ENCODE measurements at regions not wholly inside any gene's neighbourhood (a gene's known extent, or its start where the extent isn't known, plus 50 kb on each side); places are given as distances from the start of the nearest gene placed in this dataset.

DNA sequence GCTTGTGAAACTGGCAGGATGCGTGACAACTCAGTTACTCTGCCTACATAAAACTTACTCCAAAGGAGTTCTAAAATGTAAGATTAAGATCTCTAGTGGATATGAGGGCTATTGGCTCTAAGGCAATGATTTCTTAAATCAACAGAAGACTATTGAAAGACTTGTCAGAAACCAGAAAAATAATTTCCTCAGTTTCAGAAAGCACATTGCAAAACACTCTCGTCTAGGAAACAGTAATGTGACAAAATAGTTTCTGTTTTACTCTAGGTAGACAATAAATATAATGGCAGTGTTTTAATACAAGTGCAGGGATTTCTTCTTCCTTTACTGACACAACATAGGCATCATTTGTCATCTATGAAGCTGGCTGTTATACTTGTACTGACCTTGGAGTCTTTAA is 230.1 kb downstream of the KCTD12 start:
- TF ChIP-seq, protein P1, sequence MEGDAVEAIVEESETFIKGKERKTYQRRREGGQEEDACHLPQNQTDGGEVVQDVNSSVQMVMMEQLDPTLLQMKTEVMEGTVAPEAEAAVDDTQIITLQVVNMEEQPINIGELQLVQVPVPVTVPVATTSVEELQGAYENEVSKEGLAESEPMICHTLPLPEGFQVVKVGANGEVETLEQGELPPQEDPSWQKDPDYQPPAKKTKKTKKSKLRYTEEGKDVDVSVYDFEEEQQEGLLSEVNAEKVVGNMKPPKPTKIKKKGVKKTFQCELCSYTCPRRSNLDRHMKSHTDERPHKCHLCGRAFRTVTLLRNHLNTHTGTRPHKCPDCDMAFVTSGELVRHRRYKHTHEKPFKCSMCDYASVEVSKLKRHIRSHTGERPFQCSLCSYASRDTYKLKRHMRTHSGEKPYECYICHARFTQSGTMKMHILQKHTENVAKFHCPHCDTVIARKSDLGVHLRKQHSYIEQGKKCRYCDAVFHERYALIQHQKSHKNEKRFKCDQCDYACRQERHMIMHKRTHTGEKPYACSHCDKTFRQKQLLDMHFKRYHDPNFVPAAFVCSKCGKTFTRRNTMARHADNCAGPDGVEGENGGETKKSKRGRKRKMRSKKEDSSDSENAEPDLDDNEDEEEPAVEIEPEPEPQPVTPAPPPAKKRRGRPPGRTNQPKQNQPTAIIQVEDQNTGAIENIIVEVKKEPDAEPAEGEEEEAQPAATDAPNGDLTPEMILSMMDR (IDR thresholded peaks at IDR 0.05), result no peak
- TF ChIP-seq EP300 (IDR thresholded peaks at IDR 0.05), result no peak
- no peak for TF ChIP-seq POLR2A (IDR thresholded peaks at IDR 0.05)

All from ovary (tissue), 3 donors.